ENCODE measurements at regions not wholly inside any gene's neighbourhood (a gene's known extent, or its start where the extent isn't known, plus 50 kb on each side); places are given as distances from the start of the nearest gene placed in this dataset.

DNA sequence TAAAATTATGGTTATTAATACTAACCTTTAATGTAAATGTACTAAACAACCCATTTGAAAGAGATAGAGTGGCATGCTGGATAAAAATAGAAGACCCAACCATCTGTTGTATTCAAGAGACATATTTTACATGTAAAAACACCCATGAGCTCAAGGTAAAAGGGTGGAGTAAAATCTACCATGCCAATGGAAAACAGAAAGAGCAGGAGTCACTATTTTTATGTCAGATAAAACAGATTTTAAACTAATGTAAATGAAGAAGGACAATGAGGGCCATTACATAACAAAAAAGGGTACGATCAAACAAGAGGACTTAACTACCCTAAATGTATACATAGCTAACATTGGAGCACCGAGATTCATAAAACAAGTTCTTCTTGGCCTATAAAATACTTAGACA is 66.3 kb downstream of the ITM2A start:
- DNase-seq (ENCODE audit: extremely low read depth in 1 of 11, low read depth in 9 of 11, low spot score in 4 of 11), result no peak

DNA sequence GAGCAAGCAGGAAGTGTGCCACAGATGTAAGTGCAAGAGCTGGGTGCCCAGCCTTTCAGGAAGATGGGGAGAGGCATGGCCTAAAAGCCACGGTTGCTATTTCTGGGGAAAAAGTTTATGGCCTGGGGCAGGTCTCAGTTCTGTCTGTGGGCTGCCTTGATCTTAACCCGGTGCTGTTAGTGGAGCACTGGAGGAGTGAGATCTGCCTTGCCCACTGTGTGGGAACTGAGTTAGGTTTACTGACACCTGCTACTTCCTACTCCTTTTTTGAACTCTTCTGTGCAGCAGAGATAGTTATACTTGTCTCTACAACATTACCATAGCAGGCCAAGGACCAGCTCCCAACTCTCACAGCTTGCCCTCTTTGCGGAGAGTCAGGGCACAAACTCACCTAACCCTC is 76.5 kb downstream of the ITM2A start:
- no peak for DNase-seq (ENCODE audit: extremely low read depth in 1 of 11, low read depth in 9 of 11, low spot score in 4 of 11)

DNA sequence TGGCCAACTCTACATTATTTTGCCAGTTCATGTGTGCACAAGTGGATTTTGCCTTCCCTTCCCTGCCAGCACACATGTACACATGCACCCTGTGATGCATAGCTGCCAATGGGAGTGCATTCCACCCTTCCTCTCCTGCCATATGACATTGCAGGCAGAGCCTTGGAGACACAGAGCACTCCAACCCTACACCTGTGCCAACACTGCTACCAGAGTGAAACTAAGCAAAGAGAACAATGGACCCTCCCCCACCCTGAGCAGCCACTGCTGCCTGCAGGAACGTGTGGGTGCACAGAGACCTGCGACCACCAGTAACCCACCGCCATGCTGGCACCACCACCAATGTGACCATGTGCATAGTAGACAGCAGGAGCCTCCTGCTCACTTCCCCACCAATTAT is 78.4 kb downstream of the ITM2A start:
- no peak for DNase-seq (ENCODE audit: extremely low read depth in 1 of 11, low read depth in 9 of 11, low spot score in 4 of 11)

DNA sequence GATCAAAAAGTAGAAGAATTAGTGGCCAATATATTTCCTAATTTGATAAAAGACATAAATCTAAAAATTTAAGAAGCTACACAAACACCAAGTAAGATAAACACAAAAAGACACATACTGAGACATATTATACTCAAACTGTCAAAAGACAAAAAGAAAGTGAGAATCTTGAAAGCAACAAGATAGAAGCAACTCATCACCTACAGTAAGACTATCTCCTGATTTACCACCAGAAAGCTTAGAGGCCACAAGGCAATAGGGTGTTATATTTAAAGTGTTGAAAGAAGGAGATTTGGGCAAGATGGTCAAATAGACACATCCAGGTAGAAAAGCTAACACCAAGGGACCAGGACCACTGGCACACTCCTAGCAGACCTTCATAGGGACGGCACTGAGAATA is 79.4 kb downstream of the ITM2A start:
- no peak for DNase-seq (ENCODE audit: extremely low read depth in 1 of 11, low read depth in 9 of 11, low spot score in 4 of 11)

DNA sequence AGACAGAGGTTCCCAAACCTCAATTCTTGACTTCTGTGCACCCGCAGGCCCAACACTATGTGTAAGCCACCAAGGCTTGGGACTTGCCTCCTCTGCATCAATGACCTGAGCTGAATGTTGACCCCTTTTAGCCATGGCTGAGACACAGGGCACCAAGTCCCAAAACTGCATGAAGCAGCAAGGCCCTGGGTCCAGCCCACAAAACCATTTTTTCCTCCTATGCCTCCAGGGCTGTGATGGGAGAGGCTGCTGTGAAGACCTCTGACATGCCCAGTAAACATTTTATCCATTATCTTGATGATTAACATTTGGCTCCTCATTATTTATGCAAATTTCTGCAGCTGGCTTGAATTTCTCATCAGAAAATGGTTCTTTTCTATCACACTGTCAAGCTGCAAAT is 85.4 kb downstream of the ITM2A start:
- no peak for DNase-seq (ENCODE audit: extremely low read depth in 1 of 11, low read depth in 9 of 11, low spot score in 4 of 11)

DNA sequence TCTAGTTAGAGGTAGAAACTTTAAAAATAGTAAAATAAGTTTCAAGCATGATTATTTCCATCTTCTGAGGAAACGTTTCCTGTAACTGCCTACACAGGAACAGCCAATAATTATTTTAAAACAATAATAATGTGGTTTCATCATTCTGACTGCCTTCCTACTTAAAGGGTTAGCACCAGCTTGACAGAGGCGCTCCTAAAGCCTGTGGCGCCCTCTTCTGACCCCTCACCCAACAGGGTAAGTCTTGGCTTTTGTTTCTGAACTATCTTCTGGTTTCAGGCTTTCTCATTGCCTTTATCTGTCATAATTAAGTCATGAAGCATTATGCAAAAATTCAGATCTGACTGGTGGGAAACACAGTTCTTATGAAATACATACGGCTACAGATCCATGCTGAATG is 96.7 kb downstream of the ITM2A start:
- DNase-seq (ENCODE audit: extremely low read depth in 1 of 11, low read depth in 9 of 11, low spot score in 4 of 11), result peak in 6 of 11 donors; percentile 0 to 4 (median 2)

DNA sequence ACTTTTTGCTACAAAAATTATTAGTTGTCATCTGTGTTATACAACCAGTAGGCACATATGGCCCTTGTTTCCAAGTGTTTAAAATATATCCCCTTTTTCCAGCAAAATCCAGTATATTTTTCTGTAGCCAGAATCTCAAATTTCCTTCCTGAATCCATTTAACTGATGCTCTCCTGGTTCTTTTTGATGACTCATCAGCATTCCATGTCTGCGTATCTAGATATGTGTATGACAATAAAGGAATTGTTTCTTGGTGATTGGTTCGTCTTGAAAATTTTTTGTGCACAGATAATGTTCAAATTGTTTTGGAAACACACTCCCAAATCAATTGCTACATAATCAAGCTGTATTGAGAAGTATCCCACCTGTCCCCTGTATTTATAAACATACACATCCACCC is 98.3 kb downstream of the ITM2A start:
- no peak for DNase-seq (ENCODE audit: extremely low read depth in 1 of 11, low read depth in 9 of 11, low spot score in 4 of 11)

DNA sequence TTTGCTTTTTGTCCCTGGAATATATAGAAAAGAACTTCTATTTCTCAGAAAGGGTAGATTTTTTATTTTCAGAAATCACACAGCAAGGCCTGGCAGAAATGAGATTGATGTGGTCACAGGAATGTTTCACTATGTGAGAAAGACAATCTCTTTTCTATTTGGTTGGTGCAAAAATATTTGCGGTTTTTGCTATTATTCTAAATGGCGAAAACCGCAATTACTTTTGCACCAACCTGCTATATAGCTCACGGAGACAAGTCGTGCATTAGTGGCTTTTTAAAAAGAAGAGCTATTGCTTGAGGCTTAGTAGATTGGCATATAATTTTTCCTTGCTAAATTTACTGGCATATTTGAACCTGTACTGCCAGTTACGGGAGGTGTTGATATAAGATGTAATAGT is 100.4 kb downstream of the ITM2A start:
- DNase-seq (ENCODE audit: extremely low read depth in 1 of 11, low read depth in 9 of 11, low spot score in 4 of 11), result no peak

DNA sequence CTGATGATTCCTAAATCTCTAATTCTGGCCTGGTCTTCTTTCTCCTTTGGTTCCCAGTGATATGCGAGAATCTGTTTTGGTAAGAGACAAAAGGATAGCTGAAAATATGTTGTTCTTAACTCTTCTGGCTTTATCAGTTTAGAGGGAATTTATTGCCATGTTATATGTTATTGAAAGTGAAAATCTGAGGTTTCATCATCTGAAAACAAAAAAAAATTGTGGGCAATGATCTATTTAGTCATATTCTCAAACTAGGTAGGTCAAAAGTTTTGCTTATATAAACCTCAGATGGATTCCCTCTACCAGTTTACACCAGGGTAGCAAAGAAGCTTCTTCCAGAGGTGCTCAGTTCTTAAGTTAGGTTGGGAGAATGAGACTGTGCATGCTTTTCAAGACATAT is 103.6 kb downstream of the ITM2A start:
- DNase-seq (ENCODE audit: extremely low read depth in 1 of 11, low read depth in 9 of 11, low spot score in 4 of 11), result no peak

DNA sequence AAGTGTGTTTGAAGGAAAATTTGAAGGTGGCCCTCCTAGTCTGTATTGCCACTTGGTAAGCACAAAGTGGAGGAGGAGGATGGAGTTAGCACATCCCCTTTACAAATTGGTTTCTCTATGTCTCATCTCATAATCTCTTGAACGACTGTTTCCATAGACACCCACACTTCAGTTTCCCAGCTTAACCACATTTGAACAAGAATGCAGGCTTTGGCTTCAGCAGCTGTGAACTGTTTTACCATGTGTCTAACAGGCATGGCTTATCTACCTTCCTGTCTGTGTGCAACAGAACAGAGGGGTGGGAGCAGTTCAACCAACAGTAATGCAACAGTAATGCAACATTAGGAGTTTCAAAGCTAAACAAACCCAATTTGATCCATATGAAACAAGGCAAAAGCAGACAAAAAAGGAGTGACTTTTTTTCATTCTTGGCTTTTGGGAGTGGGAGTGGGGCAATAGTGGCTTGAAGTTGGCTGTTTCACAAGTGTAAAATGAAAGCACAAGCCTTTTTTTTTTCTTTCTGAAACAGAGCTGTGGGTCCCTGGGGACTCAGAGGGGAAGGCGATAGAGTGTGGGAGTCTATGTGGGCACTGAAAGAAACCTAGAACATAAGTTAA is 108.0 kb downstream of the ITM2A start:
- DNase-seq (ENCODE audit: extremely low read depth in 1 of 11, low read depth in 9 of 11, low spot score in 4 of 11), result no peak

DNA sequence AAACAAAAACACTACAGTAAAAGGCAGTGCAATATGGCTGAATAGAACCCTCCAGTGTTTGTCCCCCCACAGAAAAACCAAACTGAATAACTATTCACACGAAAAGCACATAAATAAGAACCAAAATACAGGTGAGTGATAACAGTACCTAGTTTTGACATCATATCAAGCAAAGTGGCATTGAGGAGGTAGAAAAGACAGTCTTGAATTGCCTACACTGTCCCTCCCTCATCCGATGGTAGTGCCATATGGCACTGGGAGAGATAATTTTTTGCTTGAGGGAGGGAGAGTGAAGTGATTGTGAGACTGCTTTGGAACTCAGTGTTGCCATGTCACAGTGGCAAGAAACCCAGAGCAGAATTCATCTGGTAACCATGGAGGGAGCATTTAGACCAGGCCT is 99.2 kb downstream of the GPR174 start:
- no peak for DNase-seq (ENCODE audit: extremely low read depth in 1 of 11, low read depth in 9 of 11, low spot score in 4 of 11)

DNA sequence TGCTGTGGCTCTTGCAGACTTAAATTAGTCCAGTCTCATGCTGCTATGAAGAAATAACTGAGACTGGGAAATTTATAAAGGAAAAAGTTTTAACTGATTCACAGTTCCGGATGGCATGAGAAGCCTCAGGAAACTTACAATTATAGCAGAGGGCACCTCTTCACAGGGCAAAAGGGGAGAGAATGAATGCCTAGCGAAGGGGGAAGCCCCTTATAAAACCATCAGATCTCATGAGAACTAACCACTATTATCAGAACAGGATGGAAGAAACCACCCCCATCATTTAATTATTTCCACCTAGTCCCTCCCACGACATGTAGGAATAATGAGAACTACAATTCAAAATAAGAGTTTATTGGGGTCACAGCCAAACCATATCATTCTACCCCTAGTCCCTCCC is 91.4 kb downstream of the GPR174 start:
- no peak for DNase-seq (ENCODE audit: extremely low read depth in 1 of 11, low read depth in 9 of 11, low spot score in 4 of 11)

DNA sequence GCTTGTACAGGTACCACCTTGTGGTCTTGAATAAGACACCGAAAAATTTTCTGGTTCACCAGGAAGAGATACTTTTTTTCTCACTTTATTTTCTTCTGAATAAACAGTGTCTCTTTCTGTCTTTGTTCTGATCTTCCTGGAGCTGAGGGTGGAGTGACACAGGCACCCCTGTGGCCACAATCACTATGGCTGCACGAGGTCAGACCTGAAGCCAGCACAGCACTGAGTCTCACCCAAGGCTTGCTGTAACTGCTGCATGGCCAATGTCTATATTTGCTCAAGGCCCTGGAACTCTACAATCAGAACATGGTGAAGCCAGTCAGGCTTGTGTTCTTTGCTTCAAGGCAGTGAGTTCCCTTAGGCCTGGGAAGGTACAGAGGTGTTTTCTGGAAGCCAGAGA is 87.2 kb downstream of the GPR174 start:
- DNase-seq (ENCODE audit: extremely low read depth in 1 of 11, low read depth in 9 of 11, low spot score in 4 of 11), result no peak

Measured in renal cortex interstitium (tissue), 11 donors.